ENCODE measurements at regions not wholly inside any gene's neighbourhood (a gene's known extent, or its start where the extent isn't known, plus 50 kb on each side); places are given as distances from the start of the nearest gene placed in this dataset.
A peak's percentile ranks its signal among the peaks of the same experiment; 100 is the strongest.

DNA sequence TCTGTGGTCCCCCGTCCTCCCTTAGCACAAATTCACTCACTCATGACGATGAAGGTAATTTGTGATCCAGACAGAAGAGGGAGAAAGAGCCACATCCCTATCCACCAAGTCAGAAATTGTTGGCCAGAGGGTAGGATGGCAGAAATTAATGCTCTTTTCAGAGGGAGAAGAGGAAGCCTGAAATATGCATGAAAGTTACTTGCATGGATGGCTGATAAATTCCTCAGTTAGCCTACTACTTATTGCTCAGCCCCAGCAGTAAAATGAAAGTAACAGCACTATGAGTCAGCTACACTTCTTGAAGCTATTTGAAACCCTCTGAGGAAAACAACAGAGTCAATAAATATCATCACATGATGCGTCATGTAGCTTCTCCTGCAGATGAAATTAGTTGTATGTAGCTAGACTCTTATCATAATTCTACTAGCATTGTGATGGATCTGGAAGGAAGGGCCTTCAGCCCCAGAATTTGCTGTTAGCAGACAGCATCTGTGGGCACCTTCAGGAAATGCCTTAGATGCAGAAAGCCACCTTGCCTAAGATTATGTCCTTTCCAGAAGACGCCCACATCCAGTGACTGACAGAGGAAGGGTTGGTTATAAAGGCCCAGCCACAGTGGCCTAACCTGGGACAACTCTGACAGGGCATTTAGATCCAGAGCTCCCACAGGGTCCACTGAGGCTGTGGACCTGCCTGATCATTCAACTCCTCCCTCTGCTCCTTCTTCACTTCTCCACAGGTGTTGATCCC lies 81.2 kb upstream of the CCDC112 start:
- Histone ChIP-seq H3K4me2 (ENCODE audit: control insufficient read depth, insufficient read depth) (peak overlapping the region; percentile 2; the same call in 1 of the 2 replicates), H3K27me3 (replicated peaks in 1 of 2; ENCODE audit: control insufficient read depth in 2 of 2, insufficient read depth in 2 of 2, low read length in 1 of 2) (no peaks in the 10 kb centered on the region), H4K20me1 (ENCODE audit: control insufficient read depth, insufficient read depth) (no peaks in the 10 kb centered on the region), H3K9me3 (replicated peaks; ENCODE audit: control insufficient read depth, insufficient read depth, low read length) (no peaks in the 10 kb centered on the region), H2AFZ (ENCODE audit: control insufficient read depth, low read depth, low read length) (peak overlapping the region; percentile 46), H3K9ac (ENCODE audit: control insufficient read depth, insufficient read depth, low read length) (no peak overlapping the region), H3K4me1 (ENCODE audit: control insufficient read depth, insufficient read depth, low read length) (peaks cover 9% of the 10 kb centered on the region), H3K36me3 (ENCODE audit: control insufficient read depth in 2 of 2, insufficient read depth in 2 of 2, low read length in 1 of 2) (no peaks in the 10 kb centered on the region), H3K27ac (ENCODE audit: control insufficient read depth, insufficient read depth) (no peak overlapping the region), H3K4me3 (no peak overlapping the region), H3K79me2 (ENCODE audit: control insufficient read depth, insufficient read depth, low read length) (no peaks in the 10 kb centered on the region)
- in situ Hi-C loops (cut with MboI) (no loop called here), intact Hi-C loops (cut with micrococcal nuclease; ENCODE audit: unreplicated experiment) (loop anchor here (5.0 kb wide), 2 partner anchors 165 to 210 kb away; partner anchors contain the start of gene FEM1C)
- no peak for FAIRE-seq
- RAD21 ChIA-PET (ENCODE audit: unreplicated experiment): interaction anchor here (0.8 to 1.8 kb wide), 15 partner anchors 10 to 248 kb away, joined by 3 to 11 read pairs (median 3); partner anchors contain the start of genes FEM1C and TMED7
- BruUV-seq (replicated peaks): no TSS peak
- ATAC-seq: peak; percentile 54
- WGBS (ENCODE audit: insufficient coverage, insufficient replicate concordance, low lambda C conversion rate, missing lambda C conversion rate): 28% methylated on average over 4 of the region's 4 CpGs
- TF ChIP-seq RAD21 (IDR thresholded peaks at IDR 0.05; ENCODE audit: insufficient read depth, low read depth, low read length): peak; percentile 40
- TF ChIP-seq SMC3 (IDR thresholded peaks at IDR 0.05; ENCODE audit: borderline replicate concordance, low read length): no peak
- TF ChIP-seq RAD51 (IDR thresholded peaks at IDR 0.05): peak; percentile 67; the same call in 1 of the 2 replicates
- 0 out of 2 replicates have a peak, but pooled peaks have one; percentile 41 for TF ChIP-seq ATF7 (IDR thresholded peaks at IDR 0.05; ENCODE audit: low read depth)
- no peak for TF ChIP-seq RFX5 (IDR thresholded peaks at IDR 0.05; ENCODE audit: low read depth, low read length)
- TF ChIP-seq ZNF217 (IDR thresholded peaks at IDR 0.05): no peak
- TF ChIP-seq BCL11A (IDR thresholded peaks at IDR 0.05; ENCODE audit: low read depth, low read length): no peak
- TF ChIP-seq HDGF (IDR thresholded peaks at IDR 0.05): no peak
- TF ChIP-seq, protein P1, sequence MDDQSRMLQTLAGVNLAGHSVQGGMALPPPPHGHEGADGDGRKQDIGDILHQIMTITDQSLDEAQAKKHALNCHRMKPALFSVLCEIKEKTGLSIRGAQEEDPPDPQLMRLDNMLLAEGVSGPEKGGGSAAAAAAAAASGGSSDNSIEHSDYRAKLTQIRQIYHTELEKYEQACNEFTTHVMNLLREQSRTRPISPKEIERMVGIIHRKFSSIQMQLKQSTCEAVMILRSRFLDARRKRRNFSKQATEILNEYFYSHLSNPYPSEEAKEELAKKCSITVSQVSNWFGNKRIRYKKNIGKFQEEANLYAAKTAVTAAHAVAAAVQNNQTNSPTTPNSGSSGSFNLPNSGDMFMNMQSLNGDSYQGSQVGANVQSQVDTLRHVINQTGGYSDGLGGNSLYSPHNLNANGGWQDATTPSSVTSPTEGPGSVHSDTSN (IDR thresholded peaks at IDR 0.05; ENCODE audit: insufficient replicate concordance, low read depth, low read length): peak; percentile 37
- 0 out of 2 replicates have a peak, but pooled peaks have one; percentile 26 for TF ChIP-seq DPF2 (IDR thresholded peaks at IDR 0.05)
- TF ChIP-seq, protein P2, sequence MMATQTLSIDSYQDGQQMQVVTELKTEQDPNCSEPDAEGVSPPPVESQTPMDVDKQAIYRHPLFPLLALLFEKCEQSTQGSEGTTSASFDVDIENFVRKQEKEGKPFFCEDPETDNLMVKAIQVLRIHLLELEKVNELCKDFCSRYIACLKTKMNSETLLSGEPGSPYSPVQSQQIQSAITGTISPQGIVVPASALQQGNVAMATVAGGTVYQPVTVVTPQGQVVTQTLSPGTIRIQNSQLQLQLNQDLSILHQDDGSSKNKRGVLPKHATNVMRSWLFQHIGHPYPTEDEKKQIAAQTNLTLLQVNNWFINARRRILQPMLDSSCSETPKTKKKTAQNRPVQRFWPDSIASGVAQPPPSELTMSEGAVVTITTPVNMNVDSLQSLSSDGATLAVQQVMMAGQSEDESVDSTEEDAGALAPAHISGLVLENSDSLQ (IDR thresholded peaks at IDR 0.05): peak; percentile 74
- no peak for TF ChIP-seq CBX5 (IDR thresholded peaks at IDR 0.05; ENCODE audit: low read depth)
- peak in 1 of 2 experiments; percentile 11; a peak in 1 of 4 replicates for TF ChIP-seq IKZF2 (IDR thresholded peaks at IDR 0.05)
- TF ChIP-seq IKZF1 (conservative IDR thresholded peaks at IDR 0.05): peak; percentile 23; the same call in 1 of the 2 replicates
- TF ChIP-seq HDAC6 (IDR thresholded peaks at IDR 0.05; ENCODE audit: unreplicated experiment): no peak
- TF ChIP-seq IRF4 (IDR thresholded peaks at IDR 0.05; ENCODE audit: low read depth, low read length): no peak
- TF ChIP-seq MXI1 (IDR thresholded peaks at IDR 0.05; ENCODE audit: low read depth, low read length): no peak
- CTCF ChIA-PET: interaction anchor here (1.3 to 4.5 kb wide), 10 partner anchors 9 to 210 kb away, joined by 3 to 28 read pairs (median 6); no protein-coding TSS in a partner anchor
- POLR2A ChIA-PET: interaction anchor here (0.6 to 1.6 kb wide), 6 partner anchors 23 to 200 kb away, joined by 3 to 8 read pairs (median 4); partner anchors contain the start of gene FEM1C
- SMC1A ChIA-PET (ENCODE audit: uncharacterized antibody, unreplicated experiment): interaction anchor here (0.6 to 11.0 kb wide), 21 partner anchors 11 to 247 kb away, joined by 3 to 94 read pairs (median 4); partner anchors contain the start of gene FEM1C
- DNase-seq (ENCODE audit: low read depth, low spot score): peak; percentile 4

All from GM12878 (cell line).